ENCODE measurements at regions not wholly inside any gene's neighbourhood (a gene's known extent, or its start where the extent isn't known, plus 50 kb on each side); places are given as distances from the start of the nearest gene placed in this dataset.
A peak's percentile ranks its signal among the peaks of the same experiment; 100 is the strongest.
"Not testable (repeated sequence)": the region's sequence is repeated elsewhere in the genome, so short reads cannot be mapped to it uniquely, and the experiment has no call there.

DNA sequence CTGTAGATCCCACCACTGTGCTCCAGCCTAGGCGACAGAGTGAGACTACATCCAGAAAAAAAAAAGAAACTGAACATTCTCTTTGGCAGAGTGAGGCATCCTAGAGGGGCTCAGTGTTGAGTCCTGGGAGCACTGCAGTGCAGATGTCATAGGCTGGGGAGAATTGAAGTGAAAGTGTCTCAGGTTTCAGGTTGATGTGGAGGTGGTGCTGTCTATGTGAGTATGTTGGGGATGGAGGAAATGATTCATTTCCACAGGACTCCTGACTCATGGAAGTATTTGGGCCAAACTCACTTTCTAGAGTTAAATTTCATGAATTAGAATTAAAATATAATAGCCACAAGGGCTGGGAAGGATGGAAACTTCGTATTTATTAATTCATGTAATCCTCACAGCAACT lies 134.4 kb upstream of the TSC22D1 start:
- Histone ChIP-seq H3K4me3 (no peak overlapping the region), H3K9me3 (peaks cover 7% of the 10 kb centered on the region; the same call in 1 of the 3 replicates), H3K27ac (peak overlapping the region; percentile 76 to 92), H3K4me1 (peaks cover 39% of the 10 kb centered on the region), H3K4me2 (peak overlapping the region; percentile 44)
- TF ChIP-seq HEYL (CRISPR knock-in tag; IDR thresholded peaks at IDR 0.05) (no peak), FOSL2 (IDR thresholded peaks at IDR 0.05) (peak; percentile 59), FOSL2 (CRISPR knock-in tag; IDR thresholded peaks at IDR 0.05) (peak; percentile 67), RNF2 (IDR thresholded peaks at IDR 0.05; ENCODE audit: borderline replicate concordance, low read depth) (no peak), JUNB (IDR thresholded peaks at IDR 0.05) (peak; percentile 62; the same call in 1 of the 2 replicates), FOSB (CRISPR knock-in tag; IDR thresholded peaks at IDR 0.05) (no peak), JUN (IDR thresholded peaks at IDR 0.05) (0 out of 5 replicates have a peak, but pooled peaks of 1 of the 2 experiments have one; percentile 31), EP300 (IDR thresholded peaks at IDR 0.05) (peak in 1 of 2 experiments; percentile 44; a peak in 1 of 5 replicates), RAD21 (conservative IDR thresholded peaks at IDR 0.05 in 1 of 2, IDR thresholded peaks at IDR 0.05 in 1 of 2) (0 out of 5 replicates have a peak, but pooled peaks of 1 of the 2 experiments have one; percentile 12)
- FAIRE-seq (no peak), ATAC-seq (peak; percentile 65 to 83), DNase-seq (ENCODE audit: low read depth in 1 of 2, low spot score in 1 of 2) (peak; percentile 32 to 49)
- ChIA-PET POLR2A (no interaction called here), CTCF (interaction anchor here (1.0 kb wide), 1 partner anchor 15 kb away, joined by 4 read pairs; no protein-coding TSS in a partner anchor)
- WGBS (ENCODE audit: missing lambda C conversion rate): 44% methylated on average over 2 of the region's 2 CpGs

DNA sequence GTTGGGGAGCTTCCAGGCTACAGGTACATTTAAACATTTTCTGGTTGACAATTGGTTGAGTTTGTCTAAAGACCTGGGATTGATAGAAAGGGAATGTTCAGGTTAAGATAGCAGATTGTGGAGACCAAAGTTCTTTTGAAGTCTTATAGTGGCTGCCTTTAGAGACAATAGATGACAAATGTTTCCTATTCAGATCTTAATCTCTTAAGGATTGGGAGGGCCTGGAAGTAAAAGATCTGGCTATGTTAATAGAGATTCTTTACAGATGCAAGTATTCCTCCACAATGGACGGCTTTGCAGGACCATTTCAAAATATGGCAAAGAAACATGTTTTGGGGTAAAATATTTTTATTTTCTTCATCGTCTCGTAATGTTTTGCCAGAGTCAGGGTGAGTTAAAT lies 128.7 kb upstream of the TSC22D1 start:
- H3K4me3 ChIP-seq; CTCF ChIA-PET; H3K4me2 ChIP-seq; H3K27ac ChIP-seq; FAIRE-seq; DNase-seq (ENCODE audit: low read depth in 1 of 2, low spot score in 1 of 2); ATAC-seq; POLR2A ChIA-PET; H3K9me3 ChIP-seq; H3K4me1 ChIP-seq: not testable (repeated sequence)
- WGBS (ENCODE audit: missing lambda C conversion rate): 94% methylated on average over 3 of the region's 3 CpGs

DNA sequence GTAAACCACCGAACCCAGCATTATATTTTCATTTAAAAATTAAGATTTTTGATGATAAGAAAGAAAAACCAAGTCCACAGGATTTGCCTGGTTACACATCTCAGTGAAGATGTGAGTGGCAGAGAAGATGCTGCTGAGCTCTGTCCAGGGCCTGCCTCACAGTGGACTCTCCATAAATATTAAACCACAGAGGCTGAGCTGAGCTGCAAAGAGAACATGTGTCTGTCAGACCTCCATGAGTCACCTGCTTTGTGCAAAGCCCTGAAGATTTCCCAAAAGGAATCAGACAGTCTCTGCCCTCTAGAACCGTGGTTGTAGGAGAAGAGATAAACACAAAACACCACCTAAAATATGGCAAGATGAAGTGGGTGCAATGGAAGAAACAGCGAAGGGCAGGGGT lies 127.2 kb upstream of the TSC22D1 start:
- Histone ChIP-seq H3K4me3 (no peak overlapping the region), H3K4me2 (no peak overlapping the region), H3K27ac (peak overlapping the region in 1 of 2 experiments; percentile 10; a peak in 1 of 6 replicates), H3K9me3 (peaks cover 7% of the 10 kb centered on the region; the same call in 1 of the 3 replicates), H3K4me1 (peaks cover 4% of the 10 kb centered on the region; the same call in 1 of the 3 replicates)
- TF ChIP-seq RAD21 (conservative IDR thresholded peaks at IDR 0.05 in 1 of 2, IDR thresholded peaks at IDR 0.05 in 1 of 2) (no peak), RFX5 (IDR thresholded peaks at IDR 0.05) (no peak), MAFK (IDR thresholded peaks at IDR 0.05; ENCODE audit: partially characterized antibody) (no peak), NPAS2 (CRISPR knock-in tag; IDR thresholded peaks at IDR 0.05; ENCODE audit: borderline replicate concordance) (no peak), ZNF302 (CRISPR knock-in tag; IDR thresholded peaks at IDR 0.05) (no peak), ZFP36 (IDR thresholded peaks at IDR 0.05; ENCODE audit: borderline replicate concordance, partially characterized antibody) (no peak), MYC (IDR thresholded peaks at IDR 0.05; ENCODE audit: borderline replicate concordance, low read length) (no peak), TP53 (CRISPR knock-in tag; IDR thresholded peaks at IDR 0.05) (no peak), ZC3H11A (IDR thresholded peaks at IDR 0.05) (no peak), HOXA7 (CRISPR knock-in tag; IDR thresholded peaks at IDR 0.05) (no peak)
- TF ChIP-seq, protein P1, sequence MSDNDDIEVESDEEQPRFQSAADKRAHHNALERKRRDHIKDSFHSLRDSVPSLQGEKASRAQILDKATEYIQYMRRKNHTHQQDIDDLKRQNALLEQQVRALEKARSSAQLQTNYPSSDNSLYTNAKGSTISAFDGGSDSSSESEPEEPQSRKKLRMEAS (IDR thresholded peaks at IDR 0.05): no peak
- TF ChIP-seq, protein P2, sequence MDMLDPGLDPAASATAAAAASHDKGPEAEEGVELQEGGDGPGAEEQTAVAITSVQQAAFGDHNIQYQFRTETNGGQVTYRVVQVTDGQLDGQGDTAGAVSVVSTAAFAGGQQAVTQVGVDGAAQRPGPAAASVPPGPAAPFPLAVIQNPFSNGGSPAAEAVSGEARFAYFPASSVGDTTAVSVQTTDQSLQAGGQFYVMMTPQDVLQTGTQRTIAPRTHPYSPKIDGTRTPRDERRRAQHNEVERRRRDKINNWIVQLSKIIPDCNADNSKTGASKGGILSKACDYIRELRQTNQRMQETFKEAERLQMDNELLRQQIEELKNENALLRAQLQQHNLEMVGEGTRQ (IDR thresholded peaks at IDR 0.05): no peak
- TF ChIP-seq, protein P3, sequence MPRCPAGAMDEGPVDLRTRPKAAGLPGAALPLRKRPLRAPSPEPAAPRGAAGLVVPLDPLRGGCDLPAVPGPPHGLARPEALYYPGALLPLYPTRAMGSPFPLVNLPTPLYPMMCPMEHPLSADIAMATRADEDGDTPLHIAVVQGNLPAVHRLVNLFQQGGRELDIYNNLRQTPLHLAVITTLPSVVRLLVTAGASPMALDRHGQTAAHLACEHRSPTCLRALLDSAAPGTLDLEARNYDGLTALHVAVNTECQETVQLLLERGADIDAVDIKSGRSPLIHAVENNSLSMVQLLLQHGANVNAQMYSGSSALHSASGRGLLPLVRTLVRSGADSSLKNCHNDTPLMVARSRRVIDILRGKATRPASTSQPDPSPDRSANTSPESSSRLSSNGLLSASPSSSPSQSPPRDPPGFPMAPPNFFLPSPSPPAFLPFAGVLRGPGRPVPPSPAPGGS (IDR thresholded peaks at IDR 0.05): no peak
- TF ChIP-seq, protein P4, sequence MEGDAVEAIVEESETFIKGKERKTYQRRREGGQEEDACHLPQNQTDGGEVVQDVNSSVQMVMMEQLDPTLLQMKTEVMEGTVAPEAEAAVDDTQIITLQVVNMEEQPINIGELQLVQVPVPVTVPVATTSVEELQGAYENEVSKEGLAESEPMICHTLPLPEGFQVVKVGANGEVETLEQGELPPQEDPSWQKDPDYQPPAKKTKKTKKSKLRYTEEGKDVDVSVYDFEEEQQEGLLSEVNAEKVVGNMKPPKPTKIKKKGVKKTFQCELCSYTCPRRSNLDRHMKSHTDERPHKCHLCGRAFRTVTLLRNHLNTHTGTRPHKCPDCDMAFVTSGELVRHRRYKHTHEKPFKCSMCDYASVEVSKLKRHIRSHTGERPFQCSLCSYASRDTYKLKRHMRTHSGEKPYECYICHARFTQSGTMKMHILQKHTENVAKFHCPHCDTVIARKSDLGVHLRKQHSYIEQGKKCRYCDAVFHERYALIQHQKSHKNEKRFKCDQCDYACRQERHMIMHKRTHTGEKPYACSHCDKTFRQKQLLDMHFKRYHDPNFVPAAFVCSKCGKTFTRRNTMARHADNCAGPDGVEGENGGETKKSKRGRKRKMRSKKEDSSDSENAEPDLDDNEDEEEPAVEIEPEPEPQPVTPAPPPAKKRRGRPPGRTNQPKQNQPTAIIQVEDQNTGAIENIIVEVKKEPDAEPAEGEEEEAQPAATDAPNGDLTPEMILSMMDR (IDR thresholded peaks at IDR 0.05): no peak
- 64% methylated on average over 3 of the region's 3 CpGs for WGBS (ENCODE audit: missing lambda C conversion rate)
- no peak for DNase-seq (ENCODE audit: low read depth in 1 of 2, low spot score in 1 of 2)
- POLR2A ChIA-PET: interaction anchor here (0.5 kb wide), 1 partner anchor 1159 kb away, joined by 3 read pairs; no protein-coding TSS in a partner anchor
- no peak for FAIRE-seq
- peak; percentile 41 to 47; a peak in 3 of 6 replicates for ATAC-seq
- CTCF ChIA-PET: no interaction called here
